ENCODE measurements at regions not wholly inside any gene's neighbourhood (a gene's known extent, or its start where the extent isn't known, plus 50 kb on each side); places are given as distances from the start of the nearest gene placed in this dataset.

GRCh38 chr22:47548953-47549740, 786.7 kb downstream of the TBC1D22A start:
- Mint-ChIP-seq H3K9me3 (no peaks in the 10 kb centered on the region), H3K27ac (no peak overlapping the region), H3K36me3 (ENCODE audit: low read depth) (no peaks in the 10 kb centered on the region), H3K4me1 (no peaks in the 10 kb centered on the region), H3K27me3 (no peaks in the 10 kb centered on the region), H3K4me3 (no peak overlapping the region)
- POLR2A ChIA-PET = no interaction called here
- CTCF ChIA-PET = no interaction called here
- DNase-seq = no peak

GRCh38 chr22:47547881-47548650, 785.6 kb downstream of the TBC1D22A start:
- no peak for DNase-seq
- CTCF ChIA-PET = no interaction called here

GRCh38 chr22:47547239-47547661, 784.8 kb downstream of the TBC1D22A start:
- POLR2A ChIA-PET = no interaction called here
- no peaks in the 10 kb centered on the region for H3K4me1 Mint-ChIP-seq
- no peak for DNase-seq

More at GRCh38 chr22:47547881-47548650, 785.6 kb downstream of the TBC1D22A start:
- H3K4me3 Mint-ChIP-seq = no peak overlapping the region
- H3K27me3 Mint-ChIP-seq = no peaks in the 10 kb centered on the region
- POLR2A ChIA-PET = no interaction called here
- no peaks in the 10 kb centered on the region for H3K4me1 Mint-ChIP-seq
- no peaks in the 10 kb centered on the region for H3K36me3 Mint-ChIP-seq (ENCODE audit: low read depth)
- no peak overlapping the region for H3K27ac Mint-ChIP-seq
- no peaks in the 10 kb centered on the region for H3K9me3 Mint-ChIP-seq

GRCh38 chr22:47544696-47545095, 782.2 kb downstream of the TBC1D22A start:
- Mint-ChIP-seq H3K27ac (no peak overlapping the region), H3K4me1 (no peaks in the 10 kb centered on the region), H3K4me3 (no peak overlapping the region), H3K9me3 (no peaks in the 10 kb centered on the region), H3K27me3 (no peaks in the 10 kb centered on the region), H3K36me3 (ENCODE audit: low read depth) (no peaks in the 10 kb centered on the region)
- ChIA-PET CTCF (no interaction called here), POLR2A (no interaction called here)
- no peak for DNase-seq

More at GRCh38 chr22:47547239-47547661, 784.8 kb downstream of the TBC1D22A start:
- H3K9me3 Mint-ChIP-seq = no peaks in the 10 kb centered on the region
- H3K27ac Mint-ChIP-seq = no peak overlapping the region
- no peaks in the 10 kb centered on the region for H3K36me3 Mint-ChIP-seq (ENCODE audit: low read depth)
- H3K27me3 Mint-ChIP-seq = no peaks in the 10 kb centered on the region
- no peak overlapping the region for H3K4me3 Mint-ChIP-seq
- CTCF ChIA-PET = no interaction called here

GRCh38 chr22:47543447-47543846, 781.0 kb downstream of the TBC1D22A start:
- Mint-ChIP-seq H3K27me3 (no peaks in the 10 kb centered on the region), H3K27ac (no peak overlapping the region), H3K36me3 (ENCODE audit: low read depth) (no peaks in the 10 kb centered on the region), H3K4me3 (no peak overlapping the region), H3K9me3 (no peaks in the 10 kb centered on the region), H3K4me1 (no peaks in the 10 kb centered on the region)
- ChIA-PET POLR2A (no interaction called here), CTCF (no interaction called here)
- no peak for DNase-seq

GRCh38 chr22:47540011-47540410, 777.6 kb downstream of the TBC1D22A start:
- no peaks in the 10 kb centered on the region for H3K4me1 Mint-ChIP-seq
- no peaks in the 10 kb centered on the region for H3K36me3 Mint-ChIP-seq (ENCODE audit: low read depth)
- no peaks in the 10 kb centered on the region for H3K27me3 Mint-ChIP-seq
- no peak for DNase-seq
- H3K27ac Mint-ChIP-seq = no peak overlapping the region
- CTCF ChIA-PET = no interaction called here
- H3K4me3 Mint-ChIP-seq = no peak overlapping the region
- POLR2A ChIA-PET = no interaction called here
- H3K9me3 Mint-ChIP-seq = no peaks in the 10 kb centered on the region

GRCh38 chr22:47539374-47539773, 776.9 kb downstream of the TBC1D22A start:
- Mint-ChIP-seq H3K9me3 (no peaks in the 10 kb centered on the region), H3K27ac (no peak overlapping the region), H3K36me3 (ENCODE audit: low read depth) (no peaks in the 10 kb centered on the region), H3K4me1 (no peaks in the 10 kb centered on the region), H3K27me3 (no peaks in the 10 kb centered on the region), H3K4me3 (no peak overlapping the region)
- ChIA-PET CTCF (no interaction called here), POLR2A (no interaction called here)
- DNase-seq = no peak

- Mint-ChIP-seq H3K27ac (no peak overlapping the region), H3K4me1 (peaks cover 4% of the 10 kb centered on the region), H3K4me3 (no peak overlapping the region), H3K9me3 (peaks cover 2% of the 10 kb centered on the region), H3K36me3 (ENCODE audit: low read depth) (no peaks in the 10 kb centered on the region), H3K27me3 (no peaks in the 10 kb centered on the region)
- ChIA-PET CTCF (no interaction called here), POLR2A (no interaction called here)
- no peak for DNase-seq
These were observed 773.2 kb downstream of the TBC1D22A start for GRCh38 chr22:47535681-47536080.

- ChIA-PET CTCF (interaction anchor here (1.3 kb wide), 1 partner anchor 26 kb away, joined by 3 read pairs; no protein-coding TSS in a partner anchor), POLR2A (no interaction called here)
- H3K36me3 Mint-ChIP-seq (ENCODE audit: low read depth) = no peaks in the 10 kb centered on the region
- DNase-seq = no peak
- H3K27me3 Mint-ChIP-seq = no peaks in the 10 kb centered on the region
- peaks cover 2% of the 10 kb centered on the region for H3K9me3 Mint-ChIP-seq
- H3K27ac Mint-ChIP-seq = no peak overlapping the region
- peaks cover 4% of the 10 kb centered on the region for H3K4me1 Mint-ChIP-seq
- H3K4me3 Mint-ChIP-seq = no peak overlapping the region
These were observed 772.5 kb downstream of the TBC1D22A start for GRCh38 chr22:47534804-47535410.

GRCh38 chr22:47533961-47534803, 771.7 kb downstream of the TBC1D22A start:
- ChIA-PET POLR2A (no interaction called here), CTCF (interaction anchor here (1.3 kb wide), 1 partner anchor 27 kb away, joined by 3 read pairs; no protein-coding TSS in a partner anchor)
- peaks cover 4% of the 10 kb centered on the region for H3K4me1 Mint-ChIP-seq
- H3K36me3 Mint-ChIP-seq (ENCODE audit: low read depth) = no peaks in the 10 kb centered on the region
- peaks cover 2% of the 10 kb centered on the region for H3K9me3 Mint-ChIP-seq
- no peaks in the 10 kb centered on the region for H3K27me3 Mint-ChIP-seq
- no peak overlapping the region for H3K27ac Mint-ChIP-seq
- no peak for DNase-seq
- no peak overlapping the region for H3K4me3 Mint-ChIP-seq

GRCh38 chr22:47517062-47517461, 754.6 kb downstream of the TBC1D22A start:
- no peaks in the 10 kb centered on the region for H3K4me1 Mint-ChIP-seq

GRCh38 chr22:47515384-47516125, 753.1 kb downstream of the TBC1D22A start:
- no peak overlapping the region for H3K4me3 Mint-ChIP-seq
- no peaks in the 10 kb centered on the region for H3K36me3 Mint-ChIP-seq (ENCODE audit: low read depth)
- ChIA-PET POLR2A (no interaction called here), CTCF (no interaction called here)
- H3K27me3 Mint-ChIP-seq = peaks cover 2% of the 10 kb centered on the region
- no peak for DNase-seq
- H3K27ac Mint-ChIP-seq = no peak overlapping the region
- H3K4me1 Mint-ChIP-seq = no peaks in the 10 kb centered on the region
- peaks cover 3% of the 10 kb centered on the region for H3K9me3 Mint-ChIP-seq

More at GRCh38 chr22:47517062-47517461, 754.6 kb downstream of the TBC1D22A start:
- Mint-ChIP-seq H3K4me3 (no peak overlapping the region), H3K27me3 (peaks cover 4% of the 10 kb centered on the region), H3K27ac (no peak overlapping the region), H3K9me3 (no peaks in the 10 kb centered on the region), H3K36me3 (ENCODE audit: low read depth) (no peaks in the 10 kb centered on the region)
- DNase-seq = no peak
- CTCF ChIA-PET = no interaction called here
- POLR2A ChIA-PET = no interaction called here

Measured in activated CD4-positive, alpha-beta T cell treated with anti-CD3 and anti-CD28 coated beads, Interleukin-2, amount 10 ng/mL, durations not matched to agents 7 days and 5 days (primary cell).